ENCODE measurements at regions not wholly inside any gene's neighbourhood (a gene's known extent, or its start where the extent isn't known, plus 50 kb on each side); places are given as distances from the start of the nearest gene placed in this dataset.

DNA sequence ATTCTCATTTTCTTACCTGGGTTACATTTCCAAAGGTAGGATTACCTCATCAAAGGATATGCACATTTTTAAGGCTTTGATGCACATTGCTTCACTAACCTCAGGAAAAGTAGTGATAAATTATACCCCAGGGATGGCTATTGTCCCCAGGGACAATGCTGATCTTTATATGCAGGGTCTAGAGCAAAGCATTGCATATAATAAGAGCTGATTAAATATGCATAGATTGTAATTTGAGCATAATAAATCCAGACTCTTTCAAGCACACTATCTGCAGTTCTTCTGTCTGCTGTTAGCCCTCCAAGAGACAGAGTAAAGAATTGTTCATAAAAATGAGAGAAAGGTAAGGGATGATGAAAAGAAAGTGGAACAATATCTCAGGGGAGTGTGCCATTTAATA is 57.3 kb upstream of the SYT13 start:
- H2BK12ac ChIP-seq (ENCODE audit: insufficient read length, low read depth, low read length) = no peak overlapping the region
- H2BK15ac ChIP-seq (ENCODE audit: low read depth, low read length) = no peak overlapping the region
- Mint-ChIP-seq H3K9me3 (no peaks in the 10 kb centered on the region), H3K27me3 (ENCODE audit: low read depth) (peaks cover 10% of the 10 kb centered on the region), H3K4me3 (no peak overlapping the region), H3K27ac (no peak overlapping the region), H3K36me3 (ENCODE audit: insufficient read depth in 1 of 3, low read depth in 3 of 3) (no peaks in the 10 kb centered on the region), H3K4me1 (peaks cover 43 to 68% of the 10 kb centered on the region in 2 experiments)
- H4K91ac ChIP-seq (ENCODE audit: insufficient read length, low read depth, low read length) = no peak overlapping the region
- no peak overlapping the region for H3K23ac ChIP-seq (ENCODE audit: insufficient read length, low read depth, low read length)
- no peak overlapping the region for H3K14ac ChIP-seq (ENCODE audit: insufficient read depth, low read length)
- H4K5ac ChIP-seq (ENCODE audit: insufficient read length, low read depth, low read length) = no peak overlapping the region
- no peaks in the 10 kb centered on the region for H3K4me1 ChIP-seq (ENCODE audit: insufficient read depth, low read length)
- DNase-seq = no peak
- H3K79me1 ChIP-seq (ENCODE audit: insufficient read depth, low read depth, low read length, poor library complexity, severe bottlenecking) = no peaks in the 10 kb centered on the region
- H2BK5ac ChIP-seq (ENCODE audit: insufficient read length, low read length) = no peak overlapping the region
- no peak overlapping the region for H3T11ph ChIP-seq (ENCODE audit: low read length)
- H3K56ac ChIP-seq (ENCODE audit: insufficient read length, low read depth, low read length) = no peak overlapping the region
- no peaks in the 10 kb centered on the region for H3K27me3 ChIP-seq (ENCODE audit: insufficient read depth, low read length)
- H3K27ac ChIP-seq (ENCODE audit: insufficient read length, low read depth, low read length) = no peak overlapping the region
- no peak overlapping the region for H3K4me2 ChIP-seq (ENCODE audit: insufficient read depth, insufficient read length, low read length)
- H2AK5ac ChIP-seq (ENCODE audit: insufficient read length, low read length) = no peak overlapping the region
- no peak overlapping the region for H3K4ac ChIP-seq (ENCODE audit: low read depth, low read length)
- H2BK120ac ChIP-seq (ENCODE audit: low read depth, low read length, poor library complexity, severe bottlenecking) = no peak overlapping the region
- no peak overlapping the region for H3K9ac ChIP-seq (ENCODE audit: extremely low read depth, insufficient read length, low read length)
- TF ChIP-seq, protein P1, sequence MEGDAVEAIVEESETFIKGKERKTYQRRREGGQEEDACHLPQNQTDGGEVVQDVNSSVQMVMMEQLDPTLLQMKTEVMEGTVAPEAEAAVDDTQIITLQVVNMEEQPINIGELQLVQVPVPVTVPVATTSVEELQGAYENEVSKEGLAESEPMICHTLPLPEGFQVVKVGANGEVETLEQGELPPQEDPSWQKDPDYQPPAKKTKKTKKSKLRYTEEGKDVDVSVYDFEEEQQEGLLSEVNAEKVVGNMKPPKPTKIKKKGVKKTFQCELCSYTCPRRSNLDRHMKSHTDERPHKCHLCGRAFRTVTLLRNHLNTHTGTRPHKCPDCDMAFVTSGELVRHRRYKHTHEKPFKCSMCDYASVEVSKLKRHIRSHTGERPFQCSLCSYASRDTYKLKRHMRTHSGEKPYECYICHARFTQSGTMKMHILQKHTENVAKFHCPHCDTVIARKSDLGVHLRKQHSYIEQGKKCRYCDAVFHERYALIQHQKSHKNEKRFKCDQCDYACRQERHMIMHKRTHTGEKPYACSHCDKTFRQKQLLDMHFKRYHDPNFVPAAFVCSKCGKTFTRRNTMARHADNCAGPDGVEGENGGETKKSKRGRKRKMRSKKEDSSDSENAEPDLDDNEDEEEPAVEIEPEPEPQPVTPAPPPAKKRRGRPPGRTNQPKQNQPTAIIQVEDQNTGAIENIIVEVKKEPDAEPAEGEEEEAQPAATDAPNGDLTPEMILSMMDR (conservative IDR thresholded peaks at IDR 0.05) = no peak
- no peak overlapping the region for H2BK20ac ChIP-seq (ENCODE audit: low read depth, low read length, poor library complexity, severe bottlenecking)
- no peaks in the 10 kb centered on the region for H4K20me1 ChIP-seq (ENCODE audit: control insufficient read depth, insufficient read depth, insufficient read length)
- H3K9me3 ChIP-seq (ENCODE audit: control insufficient read depth, low read depth, low read length) = no peaks in the 10 kb centered on the region
- no peak overlapping the region for H2AFZ ChIP-seq (ENCODE audit: low read length)
- no peak overlapping the region for H4K8ac ChIP-seq (replicated peaks; ENCODE audit: insufficient read length, low read depth, low read length)
- H3K23me2 ChIP-seq (ENCODE audit: insufficient read length, low read depth, low read length, poor library complexity, severe bottlenecking) = no peaks in the 10 kb centered on the region
- H3K18ac ChIP-seq (ENCODE audit: insufficient read length, low read depth, low read length) = no peak overlapping the region
- no peaks in the 10 kb centered on the region for H3K79me2 ChIP-seq (ENCODE audit: insufficient read depth, low read length)

Data from H9 (cell line).